Fibroblast of skin of left biceps (primary cell): ENCODE measurements at regions not wholly inside any gene's neighbourhood (a gene's known extent, or its start where the extent isn't known, plus 50 kb on each side); places are given as distances from the start of the nearest gene placed in this dataset.

Experiments used
- DNase-seq, 2 experiments: peaks; one replicate each; pipeline ENCODE4 v3.0.0-alpha.2; 2013; ENCODE audit warnings: low read depth in 2 of 2

DNA sequence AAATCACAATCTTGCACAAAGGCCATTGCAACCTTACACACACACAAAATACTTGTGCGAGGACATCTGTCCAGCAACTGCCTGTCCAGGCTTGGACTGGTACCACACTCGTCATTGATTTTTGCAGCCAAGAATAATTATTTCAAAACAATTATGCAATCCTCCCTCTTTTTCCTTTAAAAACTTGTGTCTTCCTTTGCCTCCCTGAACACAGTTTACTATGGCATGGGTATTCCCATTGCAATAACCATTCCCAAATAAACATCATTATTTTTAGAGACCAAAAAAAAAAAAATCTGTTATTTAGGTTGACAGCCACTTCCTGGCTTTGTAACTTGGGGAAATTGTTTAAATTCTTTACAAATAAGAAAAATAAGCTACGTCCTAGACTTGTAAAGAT lies 54.0 kb downstream of the C11orf91 start:
- no peak for DNase-seq

DNA sequence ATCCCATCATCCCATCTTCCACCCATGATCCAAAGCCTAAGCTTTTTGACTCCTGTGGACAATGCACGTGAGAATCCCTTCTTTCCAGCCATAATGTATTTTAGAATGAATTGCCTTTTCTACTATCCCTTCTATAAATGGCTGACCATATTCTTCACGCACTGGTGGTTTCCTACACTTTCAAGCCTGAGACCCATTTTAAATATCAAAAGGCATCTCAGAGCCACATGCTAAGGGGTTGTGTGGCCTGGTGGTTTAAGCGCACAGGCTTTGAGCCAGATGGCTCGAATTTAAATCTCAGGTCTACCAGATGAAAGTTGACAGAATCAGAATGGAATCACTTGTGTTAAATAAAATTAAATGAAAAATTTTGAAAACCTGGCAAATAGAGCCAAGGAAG lies 54.5 kb downstream of the C11orf91 start:
- no peak for DNase-seq

DNA sequence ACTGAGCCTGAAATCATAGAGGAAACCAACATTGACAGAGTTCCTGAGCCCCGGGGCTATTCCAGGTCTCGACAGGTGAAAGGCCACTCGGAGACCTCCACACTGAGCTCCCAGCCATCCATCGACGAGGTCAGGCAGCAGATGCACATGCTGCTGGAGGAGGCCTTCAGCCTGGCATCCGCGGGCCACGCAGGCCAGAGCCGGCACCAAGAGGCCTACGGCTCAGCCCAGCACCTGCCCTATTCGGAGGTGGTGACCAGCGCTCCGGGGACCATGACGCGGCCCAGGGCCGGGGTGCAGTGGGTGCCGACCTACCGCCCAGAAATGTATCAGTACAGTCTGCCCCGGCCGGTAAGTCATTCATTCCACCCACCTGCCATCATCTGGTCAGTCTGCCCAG lies 54.9 kb downstream of the C11orf91 start:
- no peak for DNase-seq

DNA sequence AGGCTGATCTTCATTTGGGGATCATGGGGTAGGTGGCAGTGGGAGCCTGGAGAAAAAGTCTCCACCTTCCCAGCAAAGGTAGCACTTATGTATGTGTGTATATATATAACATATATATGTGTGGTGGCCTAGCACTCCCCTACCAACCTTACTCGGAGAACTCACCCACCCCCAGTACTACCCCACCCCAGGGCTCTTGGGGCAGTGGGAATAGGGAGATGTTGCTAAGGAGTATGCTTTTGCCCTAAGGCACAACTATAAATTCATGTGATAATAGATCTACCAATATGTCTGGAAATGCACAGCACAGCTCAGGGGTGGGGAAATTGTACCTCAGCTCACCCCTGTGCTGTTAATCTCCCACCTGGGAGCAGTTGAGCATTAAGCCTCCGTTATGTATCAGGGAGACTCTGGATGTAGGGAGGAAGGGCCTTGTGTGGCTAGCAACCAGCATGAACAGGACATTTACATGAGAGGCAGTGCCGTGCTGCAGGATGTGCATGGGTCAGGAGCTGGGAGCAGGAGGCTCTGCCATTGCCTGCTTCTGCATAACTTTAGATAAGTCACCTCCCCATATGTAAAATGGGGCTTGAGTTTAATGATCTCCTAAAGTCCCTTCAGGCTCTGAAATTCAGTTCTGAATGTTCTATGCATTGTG lies 57.3 kb downstream of the C11orf91 start:
- no peak for DNase-seq

DNA sequence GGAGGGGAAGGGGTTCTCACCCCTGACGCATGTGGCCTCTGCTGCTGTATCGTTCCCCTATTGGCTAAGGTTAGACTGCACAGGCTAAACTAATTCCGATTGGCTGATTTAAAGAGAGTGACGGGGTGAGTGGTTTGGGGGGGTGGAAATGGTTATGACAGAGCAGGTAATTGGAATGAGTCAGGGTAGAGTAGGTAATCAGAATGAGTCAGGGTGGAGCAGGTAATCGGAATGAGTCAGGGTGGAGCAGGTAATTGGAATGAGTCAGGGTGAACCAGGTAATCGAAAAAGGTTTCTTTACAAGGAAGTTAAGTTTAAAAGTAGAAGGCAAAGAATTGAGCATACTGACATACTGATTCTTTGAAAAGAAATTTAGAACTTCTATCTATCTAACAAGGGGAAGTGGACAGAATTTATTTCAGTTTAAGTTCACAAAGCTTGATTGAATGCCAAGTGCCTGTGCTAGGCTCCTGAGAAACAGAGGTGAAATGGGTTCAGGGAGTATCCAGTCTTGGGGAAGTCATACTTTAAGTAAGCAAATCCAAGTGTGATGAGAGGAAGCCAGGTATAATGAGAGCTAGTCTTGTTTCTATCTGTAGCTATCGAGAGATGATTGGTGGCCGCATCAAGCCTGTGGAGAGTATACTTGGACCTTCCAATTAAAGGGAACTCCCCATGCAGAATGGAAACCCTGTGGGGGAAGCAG lies 58.0 kb downstream of the C11orf91 start:
- no peak for DNase-seq

DNA sequence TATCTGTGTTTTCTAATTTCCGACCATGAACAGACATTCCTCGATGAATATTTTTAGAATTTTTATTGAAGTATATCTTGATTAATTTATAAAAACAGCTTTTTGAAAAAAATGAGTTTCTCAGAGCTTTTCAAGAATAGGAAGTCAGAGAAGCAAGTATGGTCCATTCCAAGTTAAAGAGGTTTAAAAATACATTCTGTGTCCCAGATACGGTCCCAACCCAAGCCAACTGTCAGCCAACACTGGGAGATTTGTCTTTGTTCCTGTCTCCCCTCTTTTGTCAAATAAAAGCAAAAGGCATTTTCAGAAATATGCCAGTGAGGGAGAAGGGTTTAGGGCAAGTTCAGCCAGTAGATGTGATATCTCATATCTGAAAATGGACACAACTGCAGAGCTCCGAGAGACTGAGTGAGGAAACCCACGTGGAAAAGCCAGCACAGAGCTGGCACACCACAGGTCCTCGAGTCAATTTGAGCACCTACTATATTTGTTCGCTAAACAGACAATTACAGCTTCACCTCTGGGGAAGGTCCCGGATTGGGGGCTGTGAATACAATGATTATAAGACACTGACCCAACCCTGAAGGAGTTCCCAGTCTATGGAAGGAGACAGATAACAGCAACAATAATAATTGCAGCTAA lies 59.8 kb downstream of the C11orf91 start:
- no peak for DNase-seq

DNA sequence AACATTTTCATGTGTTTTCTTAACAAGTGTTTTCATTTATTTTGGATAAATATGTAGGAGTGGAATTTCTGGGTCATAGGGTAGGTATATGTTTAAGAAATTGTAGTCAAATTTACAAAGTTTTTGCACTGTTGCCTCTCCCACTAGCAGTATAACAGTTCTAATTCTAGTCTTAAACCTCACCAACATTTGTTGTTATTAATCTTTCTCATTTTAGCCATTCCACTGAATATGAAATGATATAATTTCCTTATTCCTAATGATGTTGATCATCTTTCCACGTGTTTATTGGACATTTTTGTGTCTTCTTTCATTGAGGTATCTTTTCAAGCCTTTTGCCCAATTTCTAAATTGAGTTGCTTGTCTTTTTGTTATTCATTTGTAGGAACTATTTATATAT lies 62.0 kb downstream of the C11orf91 start:
- no peak for DNase-seq

DNA sequence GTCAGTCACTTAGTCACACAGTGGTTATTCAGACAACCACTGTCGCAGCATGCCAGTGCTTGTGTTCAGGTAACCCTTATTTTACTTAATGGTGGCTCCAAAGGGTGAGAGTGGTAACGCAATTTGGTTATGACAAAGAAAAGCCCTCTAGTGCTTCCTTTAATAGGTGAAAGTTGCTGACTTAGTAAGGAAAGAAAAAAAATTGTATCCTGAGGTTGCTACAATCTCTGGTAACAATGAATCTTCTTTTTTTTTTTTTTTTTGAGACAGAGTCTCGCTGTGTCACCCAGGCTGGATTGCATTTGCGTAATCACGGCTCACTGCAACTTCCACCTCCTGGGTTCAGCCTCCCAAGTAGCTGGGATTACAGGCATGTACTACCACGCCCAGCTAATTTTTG lies 64.5 kb downstream of the C11orf91 start:
- no peak for DNase-seq

DNA sequence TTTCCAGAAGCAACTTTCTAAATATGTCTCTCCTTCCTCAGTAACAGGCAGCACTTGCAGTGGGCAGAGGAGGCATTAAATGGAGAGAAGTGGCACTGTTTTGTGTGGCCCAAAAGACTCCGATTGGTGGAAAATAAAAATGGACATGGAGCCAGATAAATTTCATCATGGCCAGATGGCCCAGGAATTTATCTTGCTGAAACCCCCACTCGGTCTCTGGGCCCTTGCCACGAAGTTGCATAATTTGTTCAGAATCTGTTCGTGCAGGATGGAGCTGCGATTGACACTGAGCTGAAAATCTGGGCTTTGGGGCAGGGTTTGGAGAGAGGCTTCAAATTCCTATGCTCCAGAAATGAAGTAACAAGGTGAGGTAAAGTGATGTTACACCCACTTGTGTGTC lies 65.5 kb downstream of the C11orf91 start:
- DNase-seq = peak; percentile 70

DNA sequence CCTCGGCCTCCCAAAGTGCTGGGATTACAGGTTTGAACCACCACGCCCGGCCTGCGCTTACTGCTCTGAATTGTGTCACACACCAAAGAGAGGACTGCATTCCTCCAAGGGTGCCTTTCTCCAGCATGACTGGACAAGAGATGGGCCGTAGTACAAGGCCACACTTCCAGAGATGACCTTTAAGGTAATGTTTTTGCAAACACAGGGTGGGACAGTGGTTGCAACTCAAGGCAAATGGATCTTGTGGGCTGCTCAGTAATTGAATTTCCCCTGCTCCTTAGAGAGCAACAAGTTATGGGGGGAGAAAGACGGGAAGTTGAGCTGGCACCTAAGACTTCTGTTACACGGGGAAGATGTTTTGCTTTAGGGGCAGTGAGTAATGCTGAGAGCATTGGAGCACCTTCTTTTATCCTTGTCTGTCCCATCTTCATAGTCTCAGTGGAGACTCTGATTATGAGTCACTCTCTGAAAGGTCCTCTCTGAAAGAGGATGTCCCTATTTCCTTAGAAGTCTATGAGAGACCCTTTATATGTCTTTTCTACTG lies 66.3 kb downstream of the C11orf91 start:
- DNase-seq = no peak

DNA sequence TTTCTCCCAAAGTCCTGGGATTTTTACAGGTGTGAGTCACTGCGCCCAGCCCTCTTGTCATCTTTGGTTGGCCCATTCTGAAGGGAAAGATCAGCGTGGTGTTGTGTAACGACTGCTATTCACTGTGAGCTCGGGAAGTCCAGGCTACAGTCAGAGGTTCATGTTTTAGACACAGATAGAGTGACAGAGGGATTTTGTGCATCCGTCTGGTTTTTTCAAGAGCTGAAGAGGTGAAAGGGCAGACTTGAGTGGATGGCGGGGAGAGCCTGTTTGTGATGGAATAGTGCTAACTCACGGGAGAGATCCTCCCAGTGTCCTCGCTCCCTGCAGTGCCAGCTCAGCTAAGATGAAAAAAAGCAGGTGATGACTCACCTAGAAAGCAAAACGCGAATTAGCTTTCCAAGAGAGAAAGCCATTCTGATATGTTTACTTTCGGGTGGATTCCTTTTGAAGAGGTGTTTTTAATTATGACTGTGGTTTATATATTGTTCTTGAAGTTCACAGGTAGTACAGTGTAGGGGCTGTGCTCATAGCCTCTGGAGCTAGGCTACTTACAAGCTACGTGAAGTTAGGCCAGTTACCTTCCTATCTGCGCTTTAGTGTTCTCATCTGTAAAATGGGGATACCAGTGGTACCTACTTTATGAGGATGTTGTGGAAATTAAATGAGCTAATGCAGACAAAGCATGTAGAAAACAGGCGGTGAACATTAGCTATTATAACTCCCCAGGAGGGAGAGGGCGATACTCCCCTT lies 67.2 kb downstream of the C11orf91 start:
- DNase-seq = peak in 1 of 2 experiments; percentile 30

DNA sequence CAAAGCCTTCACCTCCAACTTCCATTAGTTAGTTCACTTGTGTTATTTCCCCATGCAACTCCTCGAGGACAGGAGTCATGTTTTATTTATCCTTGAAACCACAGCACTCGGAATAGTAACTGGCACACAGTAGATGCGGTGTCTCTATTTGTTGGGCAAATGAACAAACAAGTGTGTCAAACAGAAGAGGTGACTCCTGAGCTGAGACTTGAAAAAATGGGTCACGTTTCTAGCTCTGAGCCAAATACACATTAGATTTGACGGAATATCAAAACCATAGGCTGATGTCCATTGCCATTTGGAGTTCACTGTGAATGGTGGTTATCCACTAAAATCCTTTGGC lies 68.9 kb downstream of the C11orf91 start:
- DNase-seq = no peak

DNA sequence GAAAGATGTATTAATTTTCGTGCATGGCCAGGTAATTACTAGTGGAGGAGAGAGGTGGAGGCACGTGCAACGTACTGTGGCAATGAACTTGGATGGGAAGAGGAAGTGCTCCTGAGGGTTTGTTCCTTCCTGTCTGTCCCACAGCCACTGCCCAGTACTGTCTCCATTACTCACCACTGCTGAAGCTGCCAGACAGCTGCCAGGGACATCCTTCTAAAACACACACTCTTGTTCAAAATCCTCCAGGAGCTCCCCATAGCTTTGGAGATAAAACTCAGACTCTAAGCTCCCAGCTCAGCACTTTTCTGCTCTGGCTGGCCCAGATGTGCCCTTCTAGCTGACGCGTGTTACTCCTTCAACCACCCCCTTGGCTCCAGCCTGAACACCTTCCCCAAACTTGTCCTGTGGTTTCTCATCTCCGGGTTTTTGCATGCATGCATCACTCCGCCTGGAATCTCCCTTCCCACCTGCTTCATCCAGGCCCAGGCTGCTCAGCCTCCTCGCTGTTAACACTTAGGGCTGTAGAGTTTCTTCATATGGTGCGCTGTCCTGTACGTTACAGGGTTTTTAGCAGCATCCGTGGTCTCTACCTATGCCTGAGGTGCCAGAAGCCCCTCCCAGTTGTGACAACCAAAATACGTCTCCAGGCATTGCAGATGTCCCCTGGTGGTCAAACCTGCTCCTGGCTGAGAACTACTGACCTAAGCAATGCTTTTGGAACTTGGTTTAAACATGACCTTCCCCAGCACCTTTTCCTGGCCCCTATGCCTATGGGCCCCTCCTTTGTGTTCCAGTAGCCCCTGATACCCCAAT lies 69.5 kb downstream of the C11orf91 start:
- no peak for DNase-seq

DNA sequence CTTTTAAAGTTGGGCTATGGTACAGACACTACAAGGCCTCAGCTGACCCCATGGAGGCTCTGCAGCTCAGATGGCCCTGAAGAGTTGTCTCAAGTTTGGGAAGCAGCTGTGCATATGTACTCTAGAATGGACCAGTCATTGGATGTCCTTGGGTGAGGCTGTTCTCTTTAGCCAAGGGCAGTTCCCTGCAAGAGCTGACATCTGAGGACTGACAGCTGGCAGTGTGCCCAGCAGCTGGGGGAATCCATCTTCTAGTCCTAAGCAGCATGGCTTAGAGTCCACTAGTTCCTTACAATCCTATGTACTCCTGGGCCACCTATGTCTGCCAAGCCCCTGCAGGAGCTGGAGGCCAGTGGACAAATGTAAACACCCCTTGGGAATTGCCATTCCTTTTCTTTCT lies 76.5 kb downstream of the C11orf91 start:
- no peak for DNase-seq

DNA sequence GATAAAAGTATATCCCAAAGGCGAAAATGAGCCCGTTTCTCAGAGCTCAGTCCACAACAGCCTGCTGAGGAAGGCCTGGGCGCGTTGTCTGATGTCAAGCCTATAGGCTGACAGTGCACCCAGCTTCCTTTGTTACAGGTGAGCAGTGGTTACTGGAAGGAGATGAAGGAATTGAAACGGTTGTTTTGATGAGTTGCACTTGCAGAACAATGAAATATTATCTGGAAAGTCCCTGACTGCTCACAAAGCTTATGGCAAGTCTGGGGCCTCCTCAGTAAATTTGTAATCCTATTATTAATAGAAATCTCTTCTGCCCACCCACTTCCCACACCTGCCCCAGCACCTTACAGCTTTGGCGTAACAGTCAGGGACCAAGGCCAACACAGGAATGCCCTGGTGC lies 77.8 kb downstream of the C11orf91 start:
- no peak for DNase-seq

DNA sequence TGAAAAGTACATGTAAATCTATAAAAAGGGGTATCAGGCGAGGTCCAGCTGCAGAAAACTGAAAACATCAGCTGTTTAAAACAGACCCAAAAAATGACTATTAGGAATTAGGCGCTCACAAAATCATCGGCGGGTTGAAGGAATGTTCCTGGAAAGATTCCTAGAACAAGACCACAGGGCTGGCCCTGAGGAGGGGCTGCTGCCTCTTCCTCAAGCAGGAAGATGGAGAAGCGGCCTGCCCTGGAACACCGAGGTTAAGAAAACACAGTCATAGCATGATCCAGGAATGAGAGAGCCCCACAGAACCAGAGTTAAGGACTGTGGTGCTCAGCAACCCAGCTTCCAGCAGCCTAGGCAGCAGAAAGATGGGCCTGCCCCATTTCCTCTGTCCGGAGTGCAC lies 78.4 kb downstream of the C11orf91 start:
- peak in 1 of 2 experiments; percentile 41 for DNase-seq

DNA sequence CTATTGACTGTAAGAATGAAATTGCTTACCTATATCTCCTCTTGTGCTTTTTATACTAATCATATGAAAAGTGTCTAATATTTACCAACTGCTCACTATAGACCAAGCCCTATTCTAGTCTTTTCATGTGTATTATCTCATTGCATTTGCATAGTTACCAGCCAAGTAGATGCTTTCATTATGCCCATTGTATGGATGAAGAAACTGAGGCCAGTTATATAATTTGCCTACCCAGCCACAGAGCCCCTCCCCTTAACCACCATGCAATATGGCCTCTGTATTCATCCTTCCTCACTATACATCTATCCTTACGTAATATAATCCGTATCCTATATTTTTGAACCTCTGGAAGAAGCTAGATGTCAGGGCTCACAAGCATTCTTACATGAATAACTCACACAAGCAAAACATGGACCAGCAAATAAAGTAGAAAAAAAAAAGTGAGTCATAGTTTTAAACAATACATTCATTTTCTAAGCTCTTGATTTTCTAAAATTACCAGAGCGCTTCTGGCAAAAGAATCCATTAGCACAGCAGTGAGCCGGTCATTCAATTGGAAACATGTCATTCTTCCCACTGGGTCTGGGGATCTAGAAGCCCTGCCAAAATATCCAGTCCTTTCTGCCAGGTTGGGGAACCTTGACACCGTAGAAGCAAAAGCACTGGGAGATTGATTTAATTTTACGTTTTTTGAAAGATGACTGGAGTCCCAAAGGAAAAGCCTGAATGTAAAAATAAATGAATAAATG lies 80.0 kb downstream of the C11orf91 start:
- DNase-seq = peak; percentile 33 to 52

DNA sequence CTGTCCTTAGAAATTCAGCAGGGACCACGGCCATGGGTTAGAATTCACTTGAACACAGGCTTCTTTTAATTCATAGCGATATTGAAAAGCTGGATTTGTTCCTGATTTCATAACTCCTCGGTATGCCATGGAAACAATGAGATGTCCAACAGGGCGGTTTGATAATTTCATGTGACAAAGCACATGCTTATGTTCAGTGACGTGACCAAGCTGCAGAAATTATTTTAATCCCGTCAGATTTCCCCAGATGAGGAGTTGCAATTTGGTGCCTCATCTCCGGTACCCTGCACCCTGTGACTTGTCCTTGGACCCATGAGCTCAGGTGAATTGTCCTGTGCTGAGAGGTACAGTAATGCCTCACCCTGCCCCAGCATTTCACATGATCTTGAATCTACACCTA lies 81.7 kb downstream of the C11orf91 start:
- DNase-seq = no peak

DNA sequence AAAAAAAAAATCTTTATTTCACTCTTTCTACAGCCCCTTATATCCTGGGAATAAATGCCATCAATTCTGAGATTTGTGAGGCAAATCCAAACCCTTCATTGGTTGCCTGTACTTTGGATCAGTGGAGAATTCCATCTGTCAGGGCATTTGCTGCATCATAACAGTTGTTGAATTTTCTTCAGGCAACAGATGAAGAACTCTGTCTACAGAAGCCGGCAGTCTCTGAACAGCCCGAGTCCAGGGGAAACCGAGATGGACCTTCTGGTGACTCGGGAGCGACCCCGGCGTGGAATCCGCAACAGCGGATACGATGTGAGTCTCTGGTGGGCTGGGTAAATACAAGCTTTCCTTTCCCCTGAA lies 82.3 kb downstream of the C11orf91 start:
- DNase-seq = no peak

DNA sequence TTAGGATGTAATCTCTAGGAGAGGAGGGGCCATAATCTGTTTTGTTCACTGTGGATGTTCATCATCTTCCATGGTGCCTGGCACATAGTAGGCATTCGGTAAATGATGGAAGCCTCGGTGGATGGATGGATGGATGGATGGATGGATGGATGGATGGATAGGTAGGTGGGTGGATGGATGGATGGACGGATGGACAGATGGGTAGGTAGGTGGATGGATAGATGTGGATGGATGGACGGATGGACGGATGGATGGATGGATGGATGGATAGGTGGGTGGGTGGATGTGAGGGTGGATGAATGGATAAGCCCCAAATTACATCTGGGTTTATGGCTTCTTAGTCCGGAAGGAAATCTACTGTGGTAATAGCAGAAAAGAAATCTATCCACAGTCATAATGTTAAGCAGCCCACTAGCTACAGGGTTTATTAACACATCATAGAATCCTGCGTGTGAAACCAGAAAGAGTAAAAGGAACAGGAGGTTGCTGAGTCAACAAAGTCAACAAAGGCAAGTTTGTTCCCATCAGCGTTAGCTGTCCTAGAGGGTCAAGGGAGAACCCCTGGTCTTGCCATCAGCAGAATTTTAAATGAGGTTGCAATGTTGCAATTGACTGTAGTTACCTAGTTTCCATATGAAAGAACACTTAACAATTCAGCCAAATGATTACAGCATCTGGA lies 82.8 kb downstream of the C11orf91 start:
- DNase-seq = no peak
